Bronchial epithelial cell (primary cell): ENCODE measurements at regions not wholly inside any gene's neighbourhood (a gene's known extent, or its start where the extent isn't known, plus 50 kb on each side); places are given as distances from the start of the nearest gene placed in this dataset.

Experiments
- DNase-seq: peaks from one replicate; pipeline ENCODE4 v3.0.0-alpha.2; 2010; ENCODE audit warnings: low read depth
- FAIRE-seq: peaks from 2 replicates; lab custom pipeline; 2011; peaks lifted over from hg19 to GRCh38; lab: Jason Lieb, UNC
- H3K27me3 ChIP-seq: 2 replicates; pipeline ENCODE4 v1.5.1; 2011; ENCODE audit warnings: low read length; ENCODE audit not compliant: control insufficient read depth, insufficient read depth
- H3K36me3 ChIP-seq: 2 replicates; pipeline ENCODE4 v1.5.1; 2011; ENCODE audit warnings: low read length; ENCODE audit not compliant: control insufficient read depth, insufficient read depth
- H3K4me3 ChIP-seq: 2 replicates; pipeline ENCODE4 v1.5.1; 2011; ENCODE audit warnings: mild to moderate bottlenecking, low read depth, low read length, control low read depth
- TF ChIP-seq, protein P1 (sequence below): IDR thresholded peaks from 2 replicates; pipeline ENCODE4 v1.5.1; 2011; ENCODE audit warnings: mild to moderate bottlenecking, moderate library complexity, low read length, control low read depth, inconsistent platforms; ENCODE audit not compliant: insufficient read depth, severe bottlenecking

DNA sequence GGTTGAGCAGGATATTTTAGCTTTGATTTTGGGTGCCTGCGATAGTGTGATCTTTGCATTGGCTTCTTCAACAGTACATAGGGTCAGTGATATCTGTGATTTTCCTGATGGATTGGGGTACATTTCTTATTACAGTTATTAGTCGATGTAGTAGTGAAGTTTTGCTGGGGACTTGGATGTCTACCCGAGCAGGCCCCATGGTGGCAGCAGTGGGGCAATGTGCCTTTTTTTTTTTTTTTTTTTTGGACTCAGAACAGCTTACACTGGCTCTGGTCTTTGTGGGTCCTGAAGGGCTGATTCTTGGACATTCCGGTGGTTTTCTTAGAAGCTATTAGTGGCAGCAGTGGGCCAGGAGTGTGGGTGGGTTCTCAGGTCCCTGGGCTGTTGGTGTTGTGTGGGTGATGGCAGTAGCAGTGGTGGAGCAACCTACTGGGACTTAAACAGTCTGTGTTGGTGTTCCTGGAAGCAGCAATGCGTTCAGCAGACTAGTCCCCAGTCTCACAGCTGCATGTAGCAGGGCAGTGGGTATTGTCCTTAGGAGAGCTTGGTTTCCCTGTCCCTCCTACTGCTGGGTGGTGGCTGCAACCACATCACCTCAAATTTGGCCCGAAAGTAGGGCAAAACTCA, 53.7 kb upstream of the SLC4A10 start:
- H3K36me3 ChIP-seq: no peaks in the 10 kb centered on the region
- H3K27me3 ChIP-seq: no peaks in the 10 kb centered on the region
- no peak for DNase-seq
- TF ChIP-seq, protein P1, sequence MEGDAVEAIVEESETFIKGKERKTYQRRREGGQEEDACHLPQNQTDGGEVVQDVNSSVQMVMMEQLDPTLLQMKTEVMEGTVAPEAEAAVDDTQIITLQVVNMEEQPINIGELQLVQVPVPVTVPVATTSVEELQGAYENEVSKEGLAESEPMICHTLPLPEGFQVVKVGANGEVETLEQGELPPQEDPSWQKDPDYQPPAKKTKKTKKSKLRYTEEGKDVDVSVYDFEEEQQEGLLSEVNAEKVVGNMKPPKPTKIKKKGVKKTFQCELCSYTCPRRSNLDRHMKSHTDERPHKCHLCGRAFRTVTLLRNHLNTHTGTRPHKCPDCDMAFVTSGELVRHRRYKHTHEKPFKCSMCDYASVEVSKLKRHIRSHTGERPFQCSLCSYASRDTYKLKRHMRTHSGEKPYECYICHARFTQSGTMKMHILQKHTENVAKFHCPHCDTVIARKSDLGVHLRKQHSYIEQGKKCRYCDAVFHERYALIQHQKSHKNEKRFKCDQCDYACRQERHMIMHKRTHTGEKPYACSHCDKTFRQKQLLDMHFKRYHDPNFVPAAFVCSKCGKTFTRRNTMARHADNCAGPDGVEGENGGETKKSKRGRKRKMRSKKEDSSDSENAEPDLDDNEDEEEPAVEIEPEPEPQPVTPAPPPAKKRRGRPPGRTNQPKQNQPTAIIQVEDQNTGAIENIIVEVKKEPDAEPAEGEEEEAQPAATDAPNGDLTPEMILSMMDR: peak; percentile 28
- FAIRE-seq: no peak
- H3K4me3 ChIP-seq: no peak overlapping the region

DNA sequence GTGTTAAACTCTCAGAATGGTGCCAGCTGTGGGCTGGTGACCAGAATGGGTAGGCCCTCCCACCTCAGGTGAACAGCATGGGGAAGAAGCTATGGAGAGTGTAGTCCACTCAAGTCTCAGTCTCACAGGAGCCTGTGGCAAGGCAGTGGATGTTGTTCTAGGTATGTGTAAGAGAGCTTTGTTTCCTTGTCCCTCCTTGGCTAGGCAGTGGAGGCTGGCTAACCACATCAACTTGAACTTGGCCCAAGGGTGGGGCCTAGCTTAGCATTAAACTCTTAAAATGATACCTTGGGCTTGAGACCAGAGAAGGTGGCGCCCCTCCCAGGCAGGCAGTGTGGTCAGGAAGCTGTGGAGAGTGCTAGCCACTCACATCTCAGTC, 53.2 kb upstream of the SLC4A10 start:
- Histone ChIP-seq H3K4me3 (no peak overlapping the region), H3K36me3 (no peaks in the 10 kb centered on the region), H3K27me3 (no peaks in the 10 kb centered on the region)
- DNase-seq: no peak
- TF ChIP-seq, protein P1: no peak
- peak; percentile 93 for FAIRE-seq
